GM18502 (cell line): ENCODE measurements at regions not wholly inside any gene's neighbourhood (a gene's known extent, or its start where the extent isn't known, plus 50 kb on each side); places are given as distances from the start of the nearest gene placed in this dataset.
"Not testable (repeated sequence)": the region's sequence is repeated elsewhere in the genome, so short reads cannot be mapped to it uniquely, and the experiment has no call there.

Experiments
- ATAC-seq: cut with Tn5 transposase; IDR thresholded peaks from one replicate; pipeline ENCODE4 v1.9.1; 2021; ENCODE audit warnings: mild to moderate bottlenecking; ENCODE audit not compliant: unreplicated experiment, poor library complexity

DNA sequence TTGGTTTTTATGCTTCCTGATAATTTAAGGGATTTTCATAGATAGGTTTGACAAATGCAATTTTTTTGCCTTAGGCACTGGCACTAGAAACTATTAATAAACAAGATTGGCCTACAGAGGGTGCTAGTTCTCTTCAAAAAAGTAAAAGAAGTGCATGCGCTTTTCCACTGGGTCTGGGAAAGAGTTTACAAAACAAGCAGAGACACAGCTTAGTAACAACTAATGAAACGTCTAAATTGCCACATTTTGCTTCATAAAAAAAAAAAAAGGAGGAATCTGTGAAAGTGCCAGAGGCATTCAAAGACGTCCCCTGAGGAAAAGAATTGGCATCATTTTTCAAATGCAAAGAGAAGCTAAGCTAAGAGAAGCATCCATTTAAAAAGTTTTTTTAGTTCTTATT is 58.3 kb upstream of the EEA1 start:
- ATAC-seq, result no peak

DNA sequence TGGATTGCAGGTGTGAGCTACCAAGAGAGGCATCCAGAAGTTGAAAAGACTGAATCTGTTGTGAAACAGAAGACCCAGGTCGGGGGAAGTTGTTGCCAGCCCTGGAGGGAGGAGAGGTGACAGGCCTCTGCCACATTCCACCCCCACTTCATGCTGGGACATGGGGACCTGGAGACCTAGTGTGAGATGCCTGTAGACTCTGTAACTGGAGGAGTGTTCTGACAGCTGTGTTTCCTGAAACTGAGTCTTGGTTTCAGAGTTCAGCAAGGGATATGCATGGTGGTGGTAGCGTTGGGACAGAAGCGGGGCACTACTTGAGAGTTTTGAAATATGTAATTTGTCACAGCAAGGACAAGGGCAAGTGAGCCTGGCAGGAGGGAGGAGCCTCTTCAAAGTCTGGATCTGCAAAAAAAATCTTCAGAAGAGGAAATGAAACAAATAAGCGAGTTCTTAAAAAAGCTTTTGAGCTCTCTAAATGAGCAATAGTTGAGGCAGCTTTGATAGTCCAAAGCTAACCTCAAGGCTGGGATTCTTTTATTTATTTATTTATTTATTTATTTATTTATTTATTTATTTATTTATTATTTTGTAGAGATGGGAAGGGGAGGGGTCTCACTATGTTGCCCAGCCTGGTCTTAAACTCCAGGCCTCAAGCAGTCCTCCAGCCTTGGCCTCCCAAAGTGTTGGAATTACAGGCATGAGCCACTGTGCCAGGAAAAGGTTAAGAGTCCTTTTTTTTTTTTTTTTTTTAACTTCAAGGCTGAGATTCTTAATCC is 58.9 kb upstream of the EEA1 start:
- ATAC-seq, result peak; percentile 85

DNA sequence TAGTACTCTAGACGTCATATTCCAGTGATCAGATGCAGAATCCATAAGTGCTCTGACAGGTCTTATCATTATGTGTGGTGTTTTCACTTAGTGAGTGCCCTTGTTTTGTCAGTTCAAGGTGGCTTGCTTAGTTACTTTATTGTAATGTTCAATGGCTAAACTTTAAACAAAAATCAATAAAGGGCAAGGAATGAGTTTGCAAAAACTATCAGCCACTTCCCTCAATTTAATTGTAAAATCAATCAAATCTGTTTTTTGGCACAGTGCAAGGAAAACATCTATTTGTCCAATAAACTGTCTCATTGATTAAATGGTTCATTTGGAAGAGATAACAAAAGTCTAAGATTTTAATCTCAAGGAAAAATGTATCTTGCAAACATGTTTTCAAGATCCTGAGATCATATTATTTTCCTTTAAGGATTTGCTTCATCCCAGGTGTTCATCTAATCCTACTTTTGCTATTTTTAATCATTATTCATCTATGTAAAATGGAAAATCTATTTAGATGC is 59.6 kb upstream of the EEA1 start:
- ATAC-seq, result no peak

DNA sequence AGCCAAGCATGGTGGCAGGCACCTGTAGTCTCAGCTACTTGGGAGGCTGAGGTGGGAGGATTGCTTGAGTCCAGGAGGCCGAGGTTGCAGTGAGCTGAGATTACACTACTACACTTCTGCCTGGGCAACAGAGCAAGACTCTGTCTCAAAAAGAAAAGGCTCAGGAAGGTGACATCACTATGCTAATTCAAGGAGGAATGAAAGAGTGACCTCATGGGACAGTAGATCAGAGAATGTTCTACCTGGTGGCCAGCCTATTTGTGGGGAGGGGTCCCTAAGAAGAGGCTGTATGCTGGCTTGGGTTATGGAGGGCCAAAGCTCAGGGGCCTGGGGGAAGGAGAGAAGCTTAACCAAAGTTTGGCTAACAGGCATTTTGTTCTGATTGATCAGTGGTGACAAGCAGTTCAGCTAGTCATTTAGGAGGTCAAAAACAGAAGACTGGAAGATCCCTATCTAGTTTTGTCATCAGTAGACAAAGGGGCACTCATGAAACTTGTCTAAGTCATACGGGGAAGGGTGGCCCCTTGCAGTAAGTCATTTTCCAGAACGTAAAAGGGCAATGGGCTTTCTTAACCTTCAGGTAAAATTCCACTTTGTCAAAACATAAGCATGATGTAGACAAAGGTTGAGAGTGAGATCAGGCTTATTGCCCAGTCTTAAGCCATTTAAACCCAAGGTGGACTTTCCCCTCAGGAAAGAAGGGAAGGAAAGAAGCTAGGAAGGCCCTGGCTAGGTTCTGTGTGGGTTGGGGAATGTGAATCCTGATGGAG is 60.8 kb upstream of the EEA1 start:
- ATAC-seq, result peak; percentile 27

DNA sequence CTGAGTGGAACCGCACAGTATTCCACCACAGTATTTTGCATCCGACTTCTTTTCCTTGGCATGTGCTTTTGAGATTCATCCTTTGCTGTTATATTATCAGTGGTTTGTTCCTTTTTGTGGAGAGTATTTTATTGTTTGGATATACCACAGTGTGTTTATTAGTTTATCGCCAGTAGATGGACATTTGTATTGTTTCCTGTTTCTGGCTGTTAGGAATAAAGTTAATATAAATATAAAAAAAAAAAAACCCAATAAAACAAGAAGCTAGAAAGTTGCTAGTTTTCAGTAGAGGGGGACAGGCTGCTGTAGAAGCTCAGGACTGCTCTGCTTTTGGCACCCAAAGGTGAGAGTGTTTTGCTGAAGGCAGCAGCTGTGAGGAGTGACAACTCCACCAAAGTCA is 62.0 kb upstream of the EEA1 start:
- ATAC-seq, result no peak

DNA sequence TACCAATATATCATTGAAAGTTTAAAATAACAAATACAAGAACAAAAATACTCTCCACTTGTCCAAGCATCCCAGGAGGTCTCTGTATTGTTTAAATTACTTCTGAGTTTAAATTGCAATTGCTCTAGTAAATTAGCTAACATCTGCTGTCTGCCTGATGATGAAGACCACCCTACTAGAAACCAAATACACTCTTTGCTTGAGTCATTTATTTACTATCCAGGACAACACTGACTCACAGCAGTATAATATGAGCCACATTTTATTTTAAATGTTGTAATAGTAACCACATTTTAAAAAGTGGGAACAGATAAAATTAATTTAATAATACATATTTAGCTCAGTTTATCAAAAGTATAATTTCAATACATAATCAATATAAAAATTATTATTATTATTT is 62.9 kb upstream of the EEA1 start:
- ATAC-seq, result no peak

DNA sequence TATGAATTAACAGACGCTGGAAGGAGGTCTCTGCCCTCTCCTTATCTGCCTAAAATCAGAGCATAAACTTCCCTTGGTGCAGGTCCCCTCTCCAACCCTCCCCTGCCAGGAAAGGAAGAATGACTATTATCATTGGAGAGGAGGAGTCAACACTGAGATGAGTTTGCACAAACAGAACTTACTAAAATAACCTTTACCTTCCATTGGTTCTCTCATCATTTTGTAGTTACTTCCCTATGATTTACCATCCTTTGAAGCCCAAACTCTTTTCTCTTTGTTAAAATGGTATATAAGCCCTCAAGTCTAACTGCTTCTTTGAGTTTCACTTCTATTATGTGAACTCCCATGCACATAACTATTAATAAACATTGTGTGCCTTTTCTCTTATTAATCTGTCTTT is 64.2 kb upstream of the EEA1 start:
- no peak for ATAC-seq

DNA sequence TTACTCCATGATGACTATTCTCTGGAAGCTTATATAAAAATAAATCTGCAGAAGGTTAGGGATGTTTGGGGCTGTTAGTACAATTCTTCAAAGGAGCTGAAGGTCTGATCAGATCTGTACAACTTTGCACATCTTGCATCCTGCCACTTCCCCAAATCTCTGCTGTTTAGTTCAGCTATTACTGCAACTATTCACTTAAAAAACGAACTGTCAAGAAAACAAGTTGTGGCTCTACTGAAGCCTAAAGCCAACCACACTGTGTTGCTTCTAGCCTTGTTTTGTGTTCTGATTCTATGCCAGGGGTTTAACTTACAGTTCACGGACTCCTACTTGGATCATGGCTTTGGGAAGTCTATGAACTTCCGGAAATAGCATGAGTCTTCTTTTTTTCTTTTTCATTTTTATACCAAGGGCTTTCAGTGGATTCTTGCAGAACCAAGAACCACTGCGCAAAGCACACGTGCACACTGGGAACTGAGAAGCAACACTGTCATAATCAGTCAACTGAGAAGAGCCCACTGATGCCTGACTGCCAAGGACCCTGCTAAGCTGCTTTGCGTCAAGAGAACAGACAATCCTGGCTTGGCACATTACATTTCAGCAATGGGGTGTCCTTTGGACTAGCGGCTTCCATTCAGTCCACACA is 66.3 kb upstream of the EEA1 start:
- peak; percentile 86 for ATAC-seq

DNA sequence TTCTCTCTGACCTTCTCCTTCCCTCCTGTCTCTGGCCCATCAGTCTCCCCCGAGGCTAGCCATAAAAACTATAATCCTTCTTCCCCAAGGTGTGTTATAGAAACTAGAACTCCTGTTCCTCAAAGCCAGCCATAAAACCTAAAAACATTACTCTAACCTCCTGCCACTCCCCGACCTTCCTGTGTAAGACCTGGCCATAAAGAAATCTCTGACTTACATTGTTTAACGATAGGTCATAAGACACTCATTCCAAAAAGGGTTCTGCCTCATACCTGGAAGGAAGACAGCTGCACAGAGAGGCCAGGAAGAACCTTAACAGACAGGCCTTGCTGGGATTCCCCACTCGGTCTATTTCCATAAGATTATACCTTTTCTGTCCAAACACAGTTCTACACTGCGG is 70.9 kb upstream of the EEA1 start:
- no peak for ATAC-seq

DNA sequence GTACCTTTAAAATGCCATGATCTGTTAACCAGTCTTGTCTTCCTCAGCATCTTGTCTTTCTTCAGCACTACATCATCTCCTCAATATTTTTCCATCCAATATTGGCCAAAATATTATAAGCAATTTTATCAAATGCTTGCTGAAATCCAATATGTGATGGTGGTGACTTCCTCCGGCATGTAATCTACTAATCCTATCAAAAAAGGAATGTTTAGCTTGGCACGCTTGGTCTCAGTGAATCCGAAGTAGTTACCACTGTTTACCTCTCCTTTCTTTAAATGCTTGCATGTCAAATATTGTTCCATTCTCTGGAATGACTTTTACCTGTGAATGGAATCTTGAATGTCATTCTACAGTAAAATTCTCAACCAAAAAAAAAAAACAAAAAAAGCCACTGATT is 72.3 kb upstream of the EEA1 start:
- ATAC-seq, result no peak

DNA sequence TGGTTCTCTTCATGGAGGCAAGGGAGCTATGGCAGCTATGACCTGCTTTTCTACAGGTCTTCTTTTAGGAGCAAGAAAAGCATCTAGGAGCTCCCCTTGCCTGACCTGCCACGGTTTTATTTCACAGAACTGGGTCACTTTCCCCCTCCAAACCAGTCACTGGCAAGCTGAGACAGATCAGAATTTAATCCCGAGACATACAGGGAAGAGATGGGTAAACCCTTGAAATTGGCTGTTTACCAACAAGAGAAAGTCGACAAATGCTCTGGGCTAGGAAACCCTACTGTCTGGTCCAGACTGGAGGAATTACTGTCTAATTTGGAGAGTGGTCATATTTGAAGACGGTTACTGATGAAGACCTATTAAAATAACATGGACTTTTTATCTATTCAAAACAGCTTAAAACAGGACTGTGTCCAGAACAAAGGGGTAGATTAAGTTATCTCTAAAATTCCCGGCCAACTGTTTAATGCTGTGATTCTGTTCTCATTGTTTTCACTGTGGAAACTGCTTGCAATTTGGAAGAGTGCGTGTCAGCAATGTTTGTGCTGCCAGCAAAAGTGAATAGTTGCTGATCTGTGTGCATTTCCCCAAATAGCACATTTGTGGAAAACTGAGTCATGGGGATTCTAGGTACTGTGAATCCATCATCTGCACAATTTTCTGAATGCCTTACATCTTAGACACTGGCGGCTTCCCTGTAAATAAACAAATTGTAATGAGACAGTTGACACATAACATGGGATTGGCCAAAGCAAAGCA is 73.4 kb upstream of the EEA1 start:
- ATAC-seq, result no peak

DNA sequence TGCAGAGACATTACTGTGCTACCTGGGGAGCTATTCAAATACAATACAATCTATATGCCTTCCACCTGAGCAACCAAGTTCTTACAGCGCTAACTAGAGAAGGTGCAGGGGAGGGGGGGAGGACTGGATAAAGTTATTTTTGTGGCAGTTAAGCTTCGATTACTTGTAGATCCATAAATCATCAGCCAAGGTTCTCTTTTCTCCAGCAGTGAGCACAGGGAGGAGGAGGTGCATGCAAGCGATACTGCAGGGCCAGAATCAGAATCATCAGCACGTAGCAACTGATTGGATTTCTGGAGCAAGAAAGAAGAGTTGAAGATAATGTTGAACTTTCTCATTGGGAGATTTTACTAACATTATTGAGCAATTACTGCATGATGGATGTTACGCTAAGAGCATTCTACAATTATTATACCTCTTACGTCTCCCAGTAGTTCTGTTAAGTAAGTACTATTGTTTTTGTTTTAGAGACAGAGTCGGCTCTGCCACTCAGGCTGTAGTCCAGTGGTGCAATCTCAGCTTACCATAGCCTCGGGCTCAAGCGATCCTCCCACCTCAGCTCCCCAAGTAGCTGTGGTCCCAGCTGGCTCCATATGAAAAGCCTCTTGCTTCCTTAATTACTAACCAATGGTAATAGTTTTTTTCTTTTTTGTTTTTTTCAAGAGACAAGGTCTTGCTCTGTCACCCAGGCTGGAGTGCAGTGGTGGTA is 74.6 kb upstream of the EEA1 start:
- ATAC-seq, result no peak

DNA sequence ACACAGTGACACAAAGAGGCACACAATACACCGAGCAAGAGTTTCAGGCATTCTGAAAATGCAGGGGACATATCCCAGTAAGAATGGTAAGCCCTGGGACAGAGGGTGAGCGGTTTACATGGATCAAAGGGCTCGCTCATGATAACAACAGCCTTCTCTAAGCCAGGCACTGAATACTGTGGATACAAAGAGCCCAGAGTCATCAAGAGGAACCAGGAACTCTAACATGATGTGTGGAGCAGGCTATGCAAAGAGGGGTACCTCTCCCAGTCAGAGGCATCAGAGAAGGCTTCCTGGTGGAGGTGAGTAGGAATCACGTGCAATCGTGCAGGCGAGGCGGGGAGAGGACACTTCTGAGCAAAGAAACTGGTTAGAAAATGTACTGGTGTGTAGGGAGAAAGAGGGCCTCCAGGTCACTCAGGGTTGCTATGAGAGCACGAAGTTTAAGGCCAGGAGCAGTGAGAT is 76.9 kb upstream of the EEA1 start:
- no peak for ATAC-seq

DNA sequence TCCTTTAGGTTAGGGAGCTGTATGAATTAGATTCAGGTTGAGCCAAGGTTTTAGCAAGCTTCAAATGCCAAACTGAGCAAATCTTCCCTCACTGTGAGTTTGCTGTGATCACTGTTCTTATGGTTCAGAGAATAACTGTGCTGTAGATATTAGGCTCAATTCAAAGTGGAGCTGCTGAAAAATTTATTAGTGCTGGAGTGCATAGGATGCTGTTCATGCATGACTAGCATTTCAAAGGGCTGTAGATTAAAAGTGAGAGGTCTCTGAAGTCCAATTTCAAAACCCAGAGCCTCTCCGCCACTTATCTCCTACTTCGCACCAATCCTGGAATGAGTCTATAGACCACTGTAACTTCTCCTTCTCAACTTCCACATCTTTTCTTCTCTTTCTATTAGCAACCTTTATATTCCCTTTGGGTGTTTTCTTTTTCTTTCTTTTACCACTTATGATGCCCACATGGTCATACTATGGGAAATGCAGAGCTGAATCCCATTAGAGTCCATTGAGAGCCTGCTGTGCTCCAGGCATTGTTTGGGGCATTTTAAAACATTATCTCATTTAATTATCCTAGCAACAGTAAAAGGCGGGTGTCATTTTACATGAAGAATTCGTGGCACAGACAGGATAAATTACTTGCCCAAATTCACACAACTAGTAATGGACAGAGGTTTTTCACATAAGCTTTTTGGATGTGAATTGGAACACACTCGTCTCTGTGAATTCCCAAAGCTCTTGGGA is 77.5 kb upstream of the EEA1 start:
- no peak for ATAC-seq

DNA sequence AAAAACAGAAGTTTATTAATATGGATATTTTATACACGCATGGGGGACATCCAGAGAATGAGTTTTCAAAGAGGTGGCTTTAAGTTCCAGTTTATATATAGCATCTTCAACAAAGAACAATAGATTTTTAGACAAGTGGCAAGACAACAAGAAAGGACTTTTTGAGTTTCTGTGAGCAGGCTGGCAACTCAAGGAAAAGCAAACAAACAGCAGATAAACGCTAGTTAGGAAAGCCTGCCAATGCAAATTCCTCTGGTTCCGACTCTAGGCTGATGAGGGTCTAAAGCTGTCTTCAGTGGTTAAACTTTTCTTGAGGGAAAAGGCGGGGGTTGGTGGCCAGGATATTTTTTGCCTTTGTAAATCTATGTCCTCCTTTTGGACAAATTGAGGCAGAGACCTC is 78.4 kb upstream of the EEA1 start:
- ATAC-seq, result no peak

DNA sequence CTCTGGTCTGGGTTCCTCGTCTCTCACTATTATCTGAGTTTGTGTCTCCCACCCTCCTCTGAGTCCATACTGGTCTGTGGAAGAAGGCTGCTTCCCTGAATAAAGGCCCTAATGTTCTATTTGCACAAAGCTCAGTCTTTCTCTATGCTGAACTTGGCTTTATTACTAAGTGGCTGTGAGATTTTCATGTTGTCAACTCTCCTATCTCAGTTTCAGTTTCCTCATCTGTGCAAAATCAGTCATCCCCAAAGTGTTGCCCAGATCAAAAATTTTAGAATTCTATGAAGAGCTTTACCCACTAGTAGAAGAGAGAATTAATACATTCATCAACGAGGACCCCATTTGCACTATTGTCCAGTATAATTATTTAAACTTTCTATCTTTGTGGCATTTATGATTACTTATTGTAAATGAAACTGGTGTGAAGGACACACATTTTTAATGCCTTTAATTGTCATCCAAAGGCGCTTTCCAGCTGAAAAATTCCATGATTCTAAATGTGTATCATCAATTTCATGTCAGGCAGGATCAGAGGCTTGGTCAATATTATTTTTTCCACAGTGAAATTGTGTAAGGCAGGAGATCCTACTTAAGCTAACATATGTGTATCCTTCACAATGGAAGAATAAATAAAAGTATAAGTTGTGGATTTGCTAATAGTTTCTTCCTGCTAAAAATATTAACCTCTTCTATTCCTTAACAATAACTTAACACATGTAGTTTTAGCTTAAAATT is 79.1 kb upstream of the EEA1 start:
- peak; percentile 81 for ATAC-seq

DNA sequence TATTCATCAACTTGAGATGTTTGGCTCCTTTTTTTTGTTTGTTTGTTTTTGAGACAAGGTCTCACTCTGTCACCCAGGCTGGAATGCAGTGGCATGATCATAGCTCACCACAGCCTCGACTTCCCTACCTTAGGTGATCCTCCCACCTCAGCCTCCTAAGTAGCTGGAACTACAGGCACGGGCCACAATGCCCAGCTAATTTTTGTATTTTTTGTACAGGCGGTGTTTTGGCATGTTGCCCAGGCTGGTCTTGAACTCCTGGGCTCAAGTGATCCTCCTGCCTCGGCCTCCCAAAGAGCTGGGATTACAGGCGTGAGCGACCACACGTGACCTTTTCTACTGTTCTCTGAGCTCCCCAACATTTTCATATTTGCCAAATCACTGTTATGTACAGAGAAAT is 79.8 kb upstream of the EEA1 start:
- not testable (repeated sequence) for ATAC-seq

DNA sequence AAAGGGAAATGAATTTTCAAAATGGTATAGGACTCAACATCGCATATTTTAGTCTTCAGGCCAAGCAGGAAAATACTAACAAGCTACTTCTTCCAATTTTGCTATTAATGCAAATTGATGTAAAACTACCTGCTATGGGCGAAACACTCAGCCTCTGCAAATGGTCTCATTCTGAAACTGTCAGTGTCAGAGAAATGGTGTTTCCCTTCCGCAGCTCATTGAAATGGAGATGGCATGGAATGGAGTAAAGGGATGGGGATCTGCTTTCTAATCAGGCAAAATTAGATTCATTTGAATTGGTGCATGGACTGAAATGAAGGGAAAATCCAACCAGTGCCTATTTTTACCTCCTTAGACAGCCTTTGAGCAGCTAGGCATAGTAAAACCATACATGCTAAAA is 80.4 kb upstream of the EEA1 start:
- no peak for ATAC-seq
